ENCODE measurements at regions not wholly inside any gene's neighbourhood (a gene's known extent, or its start where the extent isn't known, plus 50 kb on each side); places are given as distances from the start of the nearest gene placed in this dataset.

GRCh38 chr14:49438256-49438770 lies 147.9 kb downstream of the RPS29 start:
- H3K79me2 ChIP-seq (ENCODE audit: insufficient read depth): no peaks in the 10 kb centered on the region
- H3K4me2 ChIP-seq: no peak overlapping the region
- H3K4me3 ChIP-seq (ENCODE audit: low read depth in 2 of 2, low read length in 1 of 2): no peak overlapping the region
- ChIA-PET CTCF (interaction anchor here (0.6 to 1.4 kb wide), 3 partner anchors 23 to 59 kb away, joined by 3 to 4 read pairs (median 3); no protein-coding TSS in a partner anchor), POLR2A (no interaction called here)
- WGBS (ENCODE audit: low lambda C conversion rate): under 1% methylated on average over 4 of the region's 4 CpGs
- H3K9me3 ChIP-seq: no peaks in the 10 kb centered on the region
- no peak for TF ChIP-seq FOXM1 (IDR thresholded peaks at IDR 0.05; ENCODE audit: low read depth)
- TF ChIP-seq RFX5 (IDR thresholded peaks at IDR 0.05; ENCODE audit: low read length): no peak
- TF ChIP-seq TCF12 (IDR thresholded peaks at IDR 0.05): no peak
- no peak for TF ChIP-seq GABPA (IDR thresholded peaks at IDR 0.05; ENCODE audit: low read depth)
- TF ChIP-seq ELF1 (IDR thresholded peaks at IDR 0.05): no peak
- TF ChIP-seq EZH2phosphoT487 (IDR thresholded peaks at IDR 0.05; ENCODE audit: borderline replicate concordance, low read depth): no peak
- no peak for TF ChIP-seq POLR2AphosphoS5 (IDR thresholded peaks at IDR 0.05; ENCODE audit: low read depth, low read length)
- TF ChIP-seq RAD21 (IDR thresholded peaks at IDR 0.05; ENCODE audit: low read length): no peak
- no peak for TF ChIP-seq CHD2 (IDR thresholded peaks at IDR 0.05; ENCODE audit: low read length, partially characterized antibody)
- TF ChIP-seq, protein P1, sequence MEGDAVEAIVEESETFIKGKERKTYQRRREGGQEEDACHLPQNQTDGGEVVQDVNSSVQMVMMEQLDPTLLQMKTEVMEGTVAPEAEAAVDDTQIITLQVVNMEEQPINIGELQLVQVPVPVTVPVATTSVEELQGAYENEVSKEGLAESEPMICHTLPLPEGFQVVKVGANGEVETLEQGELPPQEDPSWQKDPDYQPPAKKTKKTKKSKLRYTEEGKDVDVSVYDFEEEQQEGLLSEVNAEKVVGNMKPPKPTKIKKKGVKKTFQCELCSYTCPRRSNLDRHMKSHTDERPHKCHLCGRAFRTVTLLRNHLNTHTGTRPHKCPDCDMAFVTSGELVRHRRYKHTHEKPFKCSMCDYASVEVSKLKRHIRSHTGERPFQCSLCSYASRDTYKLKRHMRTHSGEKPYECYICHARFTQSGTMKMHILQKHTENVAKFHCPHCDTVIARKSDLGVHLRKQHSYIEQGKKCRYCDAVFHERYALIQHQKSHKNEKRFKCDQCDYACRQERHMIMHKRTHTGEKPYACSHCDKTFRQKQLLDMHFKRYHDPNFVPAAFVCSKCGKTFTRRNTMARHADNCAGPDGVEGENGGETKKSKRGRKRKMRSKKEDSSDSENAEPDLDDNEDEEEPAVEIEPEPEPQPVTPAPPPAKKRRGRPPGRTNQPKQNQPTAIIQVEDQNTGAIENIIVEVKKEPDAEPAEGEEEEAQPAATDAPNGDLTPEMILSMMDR (IDR thresholded peaks at IDR 0.05): no peak
- no peaks in the 10 kb centered on the region for H3K4me1 ChIP-seq (ENCODE audit: control insufficient read depth in 1 of 2, insufficient read depth in 2 of 2, low read depth in 1 of 2, low read length in 1 of 2)
- no peak overlapping the region for H3K27ac ChIP-seq (ENCODE audit: low read depth in 2 of 2, low read length in 1 of 2)
- no peaks in the 10 kb centered on the region for H4K20me1 ChIP-seq (ENCODE audit: insufficient read depth)
- H2AFZ ChIP-seq (ENCODE audit: low read depth): no peak overlapping the region
- no peak overlapping the region for H3K9ac ChIP-seq
- no peaks in the 10 kb centered on the region for H3K36me3 ChIP-seq (replicated peaks in 1 of 2; ENCODE audit: control insufficient read depth in 1 of 2, insufficient read depth in 2 of 2, low read length in 1 of 2)
- H3K27me3 ChIP-seq (ENCODE audit: insufficient read depth): no peaks in the 10 kb centered on the region
- no peak for DNase-seq
- H3F3A ChIP-seq (replicated peaks; ENCODE audit: insufficient read depth): no peaks in the 10 kb centered on the region
- no peaks in the 10 kb centered on the region for H3K9me2 ChIP-seq

- H3K9ac ChIP-seq: no peak overlapping the region
- no peaks in the 10 kb centered on the region for H3K27me3 ChIP-seq (ENCODE audit: insufficient read depth)
- H4K20me1 ChIP-seq (ENCODE audit: insufficient read depth): no peaks in the 10 kb centered on the region
- POLR2A ChIA-PET: no interaction called here
- DNase-seq: no peak
- no peaks in the 10 kb centered on the region for H3K36me3 ChIP-seq (replicated peaks in 1 of 2; ENCODE audit: control insufficient read depth in 1 of 2, insufficient read depth in 2 of 2, low read length in 1 of 2)
- no peak overlapping the region for H2AFZ ChIP-seq (ENCODE audit: low read depth)
- no peaks in the 10 kb centered on the region for H3K9me3 ChIP-seq
- H3K4me2 ChIP-seq: no peak overlapping the region
- no peak overlapping the region for H3K4me3 ChIP-seq (ENCODE audit: low read depth in 2 of 2, low read length in 1 of 2)
- CTCF ChIA-PET: interaction anchor here (0.7 to 1.3 kb wide), 2 partner anchors 24 to 34 kb away, joined by 3 to 4 read pairs; no protein-coding TSS in a partner anchor
- H3K9me2 ChIP-seq: no peaks in the 10 kb centered on the region
- 6% methylated on average over 2 of the region's 2 CpGs for WGBS (ENCODE audit: low lambda C conversion rate)
- no peak overlapping the region for H3K27ac ChIP-seq (ENCODE audit: low read depth in 2 of 2, low read length in 1 of 2)
- H3F3A ChIP-seq (replicated peaks; ENCODE audit: insufficient read depth): no peaks in the 10 kb centered on the region
- H3K4me1 ChIP-seq (ENCODE audit: control insufficient read depth in 1 of 2, insufficient read depth in 2 of 2, low read depth in 1 of 2, low read length in 1 of 2): peaks cover 0 to 3% of the 10 kb centered on the region in 2 experiments; a peak in 1 of 4 replicates
- no peaks in the 10 kb centered on the region for H3K79me2 ChIP-seq (ENCODE audit: insufficient read depth)
- no peak for TF ChIP-seq NRF1 (IDR thresholded peaks at IDR 0.05; ENCODE audit: low read depth, low read length)
- TF ChIP-seq TAF1 (IDR thresholded peaks at IDR 0.05; ENCODE audit: borderline replicate concordance, low read depth, low read length): no peak
- TF ChIP-seq FOXM1 (IDR thresholded peaks at IDR 0.05; ENCODE audit: low read depth): no peak
- TF ChIP-seq USF1 (IDR thresholded peaks at IDR 0.05; ENCODE audit: borderline replicate concordance, low read depth): no peak
- TF ChIP-seq, protein P2, sequence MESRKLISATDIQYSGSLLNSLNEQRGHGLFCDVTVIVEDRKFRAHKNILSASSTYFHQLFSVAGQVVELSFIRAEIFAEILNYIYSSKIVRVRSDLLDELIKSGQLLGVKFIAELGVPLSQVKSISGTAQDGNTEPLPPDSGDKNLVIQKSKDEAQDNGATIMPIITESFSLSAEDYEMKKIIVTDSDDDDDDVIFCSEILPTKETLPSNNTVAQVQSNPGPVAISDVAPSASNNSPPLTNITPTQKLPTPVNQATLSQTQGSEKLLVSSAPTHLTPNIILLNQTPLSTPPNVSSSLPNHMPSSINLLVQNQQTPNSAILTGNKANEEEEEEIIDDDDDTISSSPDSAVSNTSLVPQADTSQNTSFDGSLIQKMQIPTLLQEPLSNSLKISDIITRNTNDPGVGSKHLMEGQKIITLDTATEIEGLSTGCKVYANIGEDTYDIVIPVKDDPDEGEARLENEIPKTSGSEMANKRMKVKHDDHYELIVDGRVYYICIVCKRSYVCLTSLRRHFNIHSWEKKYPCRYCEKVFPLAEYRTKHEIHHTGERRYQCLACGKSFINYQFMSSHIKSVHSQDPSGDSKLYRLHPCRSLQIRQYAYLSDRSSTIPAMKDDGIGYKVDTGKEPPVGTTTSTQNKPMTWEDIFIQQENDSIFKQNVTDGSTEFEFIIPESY (IDR thresholded peaks at IDR 0.05; ENCODE audit: borderline replicate concordance, low read depth): no peak
- no peak for TF ChIP-seq RCOR1 (IDR thresholded peaks at IDR 0.05; ENCODE audit: low read length)
- no peak for TF ChIP-seq TEAD4 (IDR thresholded peaks at IDR 0.05; ENCODE audit: borderline replicate concordance, insufficient read depth)
- TF ChIP-seq YY1 (IDR thresholded peaks at IDR 0.05; ENCODE audit: low read depth): no peak
- TF ChIP-seq IRF3 (IDR thresholded peaks at IDR 0.05; ENCODE audit: low read depth, low read length): no peak
- TF ChIP-seq RAD21 (IDR thresholded peaks at IDR 0.05; ENCODE audit: low read length): no peak
- TF ChIP-seq RFX5 (IDR thresholded peaks at IDR 0.05; ENCODE audit: low read length): no peak
- no peak for TF ChIP-seq ELF1 (IDR thresholded peaks at IDR 0.05)
- TF ChIP-seq MEF2A (IDR thresholded peaks at IDR 0.05; ENCODE audit: borderline replicate concordance, low read depth): no peak
These were observed 158.1 kb downstream of the RPS29 start for GRCh38 chr14:49428076-49428475.

All from SK-N-SH (cell line).